ENCODE measurements at regions not wholly inside any gene's neighbourhood (a gene's known extent, or its start where the extent isn't known, plus 50 kb on each side); places are given as distances from the start of the nearest gene placed in this dataset.

DNA sequence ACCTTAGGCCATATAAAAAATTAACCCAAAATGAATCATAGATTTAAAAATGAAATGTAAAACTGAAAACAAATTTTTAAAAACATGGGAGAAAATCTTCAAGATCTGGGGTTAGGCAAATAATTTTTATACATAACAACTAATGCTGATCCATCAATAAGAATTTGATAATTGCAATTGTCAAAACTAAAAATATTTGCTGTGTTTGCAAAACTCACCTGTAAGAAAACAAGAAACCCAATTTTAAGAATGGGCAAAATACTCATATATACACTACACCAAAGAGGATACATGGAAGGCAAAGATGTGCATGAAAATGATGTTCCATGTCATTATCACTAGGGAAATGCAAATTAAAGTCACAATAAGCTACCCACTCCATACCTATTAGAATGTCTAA is 194.8 kb upstream of the NRP1 start:
- no peak for TF ChIP-seq CTCF (IDR thresholded peaks at IDR 0.05; ENCODE audit: control insufficient read depth, insufficient read depth, low read depth, low read length, missing control alignments)
- no peak for DNase-seq (ENCODE audit: low read depth)

GRCh38 chr10:33524966-33525365 is 190.5 kb upstream of the NRP1 start:
- TF ChIP-seq CTCF (IDR thresholded peaks at IDR 0.05; ENCODE audit: control insufficient read depth, insufficient read depth, low read depth, low read length, missing control alignments), result no peak
- DNase-seq (ENCODE audit: low read depth), result no peak
- no peak overlapping the region for H3K4me3 ChIP-seq (ENCODE audit: control insufficient read depth, low read depth, low read length)

More for the DNA sequence above, 194.8 kb upstream of the NRP1 start:
- no peak overlapping the region for H3K4me3 ChIP-seq (ENCODE audit: control insufficient read depth, low read depth, low read length)

- H3K4me3 ChIP-seq (ENCODE audit: control insufficient read depth, low read depth, low read length), result no peak overlapping the region
- no peak for TF ChIP-seq CTCF (IDR thresholded peaks at IDR 0.05; ENCODE audit: control insufficient read depth, insufficient read depth, low read depth, low read length, missing control alignments)
- DNase-seq (ENCODE audit: low read depth), result no peak
Measured at GRCh38 chr10:33524041-33524440, 189.6 kb upstream of the NRP1 start.

DNA sequence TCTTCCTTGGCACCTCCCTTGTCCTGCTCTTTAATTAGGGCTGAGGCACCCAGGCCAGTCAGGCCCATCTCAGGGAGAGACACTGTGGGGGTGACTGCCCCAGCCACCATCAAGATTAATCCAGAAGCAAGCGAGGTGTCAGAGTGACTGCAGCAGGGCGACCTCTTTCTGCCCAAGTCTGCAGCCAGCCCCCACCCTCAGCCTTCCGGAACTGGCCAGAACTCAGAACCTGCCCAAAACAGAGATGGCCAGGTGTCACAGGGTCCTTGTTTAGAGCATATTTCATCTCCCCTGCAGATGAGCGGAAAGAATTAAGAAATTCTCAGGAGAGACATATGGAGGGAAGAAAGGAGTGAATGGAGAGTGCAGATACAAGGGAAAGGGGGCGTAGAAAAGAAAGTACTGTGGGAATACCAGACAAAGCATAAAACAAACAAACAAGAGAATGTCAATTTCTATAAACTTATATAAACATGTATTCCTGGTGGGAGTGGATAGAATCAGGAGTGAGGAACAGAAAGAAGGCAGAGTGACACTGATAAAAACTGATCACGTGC is 188.8 kb upstream of the NRP1 start:
- TF ChIP-seq CTCF (IDR thresholded peaks at IDR 0.05; ENCODE audit: control insufficient read depth, insufficient read depth, low read depth, low read length, missing control alignments), result no peak
- no peak overlapping the region for H3K4me3 ChIP-seq (ENCODE audit: control insufficient read depth, low read depth, low read length)
- no peak for DNase-seq (ENCODE audit: low read depth)

GRCh38 chr10:33521904-33522303 is 187.4 kb upstream of the NRP1 start:
- no peak overlapping the region for H3K4me3 ChIP-seq (ENCODE audit: control insufficient read depth, low read depth, low read length)
- no peak for DNase-seq (ENCODE audit: low read depth)
- TF ChIP-seq CTCF (IDR thresholded peaks at IDR 0.05; ENCODE audit: control insufficient read depth, insufficient read depth, low read depth, low read length, missing control alignments), result no peak

GRCh38 chr10:33521062-33521461 is 186.6 kb upstream of the NRP1 start:
- no peak for DNase-seq (ENCODE audit: low read depth)
- no peak overlapping the region for H3K4me3 ChIP-seq (ENCODE audit: control insufficient read depth, low read depth, low read length)
- TF ChIP-seq CTCF (IDR thresholded peaks at IDR 0.05; ENCODE audit: control insufficient read depth, insufficient read depth, low read depth, low read length, missing control alignments), result no peak

DNA sequence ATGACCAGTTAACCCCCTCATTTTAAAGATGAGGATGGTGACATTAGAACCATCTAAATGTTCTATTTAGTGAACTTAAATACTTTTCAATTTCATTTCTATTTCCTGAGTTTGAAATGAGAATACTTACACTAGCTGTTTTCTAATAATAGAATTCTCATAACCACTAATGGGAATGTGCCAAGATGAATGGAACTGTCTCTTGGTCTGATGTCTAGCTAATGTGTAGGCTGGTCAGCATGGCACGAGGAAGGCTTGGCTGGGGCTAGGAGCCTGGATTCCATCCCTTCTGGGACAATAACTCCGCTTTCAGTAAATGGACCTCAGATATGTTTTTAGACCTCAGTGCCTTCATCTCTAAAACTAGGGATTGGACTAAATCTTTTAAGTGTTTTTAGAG is 185.8 kb upstream of the NRP1 start:
- no peak for DNase-seq (ENCODE audit: low read depth)
- H3K4me3 ChIP-seq (ENCODE audit: control insufficient read depth, low read depth, low read length), result no peak overlapping the region
- TF ChIP-seq CTCF (IDR thresholded peaks at IDR 0.05; ENCODE audit: control insufficient read depth, insufficient read depth, low read depth, low read length, missing control alignments), result no peak

All from AG09309 (cell line).